NCI-H2081 (cell line): ENCODE measurements at regions not wholly inside any gene's neighbourhood (a gene's known extent, or its start where the extent isn't known, plus 50 kb on each side); places are given as distances from the start of the nearest gene placed in this dataset.
A peak's percentile ranks its signal among the peaks of the same experiment; 100 is the strongest.
"Not testable (repeated sequence)": the region's sequence is repeated elsewhere in the genome, so short reads cannot be mapped to it uniquely, and the experiment has no call there.

Source experiments
- DNase-seq, 2 experiments: peaks; one replicate each; lab custom pipeline; 2025; lab: John Stamatoyannopoulos, UW

DNA sequence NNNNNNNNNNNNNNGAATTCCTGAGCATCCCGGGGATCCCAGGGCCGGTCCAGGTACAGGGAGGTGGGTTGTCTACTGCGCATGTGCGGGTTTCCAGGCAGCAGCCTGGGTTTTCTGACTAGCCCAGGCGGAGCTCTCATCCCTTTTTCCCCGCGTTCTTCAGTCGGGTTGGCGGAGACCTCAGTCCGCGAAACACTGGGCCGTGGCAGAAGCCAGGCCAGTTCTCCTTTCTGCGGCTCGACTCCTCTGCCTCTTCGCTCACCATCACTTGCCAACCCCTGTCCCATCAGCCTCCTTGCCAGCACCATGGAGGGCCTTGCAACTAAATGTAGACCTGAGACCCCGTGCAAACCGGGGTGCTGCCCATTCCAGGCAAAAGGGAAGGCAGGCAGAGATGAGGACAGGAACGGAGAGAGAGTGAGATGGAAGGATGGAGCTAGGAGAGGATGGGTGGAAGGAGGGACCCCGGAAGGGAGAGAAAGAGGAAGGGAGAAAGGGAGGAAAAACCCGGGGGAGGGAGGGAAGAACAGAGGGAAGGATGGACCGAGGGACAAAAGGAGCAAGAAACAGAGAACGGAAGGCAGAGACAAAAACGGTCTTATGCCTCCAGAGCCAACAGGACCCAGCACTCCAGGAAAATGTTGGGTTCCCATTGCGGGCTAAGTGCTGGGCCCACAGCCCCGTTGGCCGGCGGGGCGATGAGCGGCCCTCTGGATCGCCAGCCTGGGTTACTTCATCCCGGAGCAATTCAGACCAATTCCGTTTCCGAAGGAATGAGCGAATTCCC lies 445.4 kb upstream of the DEFB115 start:
- peak; percentile 3 to 16 for DNase-seq

DNA sequence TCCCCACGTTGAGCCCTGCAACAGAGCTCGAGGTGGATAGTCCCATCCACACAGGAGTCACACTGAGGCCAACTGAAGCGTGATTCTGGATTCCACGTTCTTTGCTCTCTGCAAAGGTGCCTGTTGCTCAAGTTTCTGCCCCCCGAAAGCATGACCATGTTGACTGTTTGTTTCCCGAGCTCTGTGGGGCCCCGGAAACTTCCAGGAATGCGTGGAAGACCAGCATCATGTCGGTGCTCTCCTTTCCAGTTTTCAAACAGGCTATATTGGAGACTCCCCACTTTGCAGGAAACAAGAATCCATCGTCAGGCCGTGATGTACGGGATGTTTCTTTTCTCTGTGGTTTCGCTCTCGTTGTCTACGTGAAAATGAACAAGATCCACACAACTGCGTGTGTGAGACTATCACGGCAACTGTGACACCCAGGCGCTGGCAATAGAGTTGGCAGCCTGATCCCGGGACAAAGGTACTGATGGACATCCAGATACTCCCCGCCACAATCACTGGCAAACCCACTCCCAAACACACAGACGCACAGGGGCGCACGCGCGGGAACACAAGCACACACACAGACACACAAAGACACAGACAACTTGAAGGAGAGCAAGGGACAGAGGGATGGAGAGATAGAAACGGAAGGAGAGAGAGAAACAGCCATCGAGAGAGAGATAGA lies 444.6 kb upstream of the DEFB115 start:
- no peak for DNase-seq

DNA sequence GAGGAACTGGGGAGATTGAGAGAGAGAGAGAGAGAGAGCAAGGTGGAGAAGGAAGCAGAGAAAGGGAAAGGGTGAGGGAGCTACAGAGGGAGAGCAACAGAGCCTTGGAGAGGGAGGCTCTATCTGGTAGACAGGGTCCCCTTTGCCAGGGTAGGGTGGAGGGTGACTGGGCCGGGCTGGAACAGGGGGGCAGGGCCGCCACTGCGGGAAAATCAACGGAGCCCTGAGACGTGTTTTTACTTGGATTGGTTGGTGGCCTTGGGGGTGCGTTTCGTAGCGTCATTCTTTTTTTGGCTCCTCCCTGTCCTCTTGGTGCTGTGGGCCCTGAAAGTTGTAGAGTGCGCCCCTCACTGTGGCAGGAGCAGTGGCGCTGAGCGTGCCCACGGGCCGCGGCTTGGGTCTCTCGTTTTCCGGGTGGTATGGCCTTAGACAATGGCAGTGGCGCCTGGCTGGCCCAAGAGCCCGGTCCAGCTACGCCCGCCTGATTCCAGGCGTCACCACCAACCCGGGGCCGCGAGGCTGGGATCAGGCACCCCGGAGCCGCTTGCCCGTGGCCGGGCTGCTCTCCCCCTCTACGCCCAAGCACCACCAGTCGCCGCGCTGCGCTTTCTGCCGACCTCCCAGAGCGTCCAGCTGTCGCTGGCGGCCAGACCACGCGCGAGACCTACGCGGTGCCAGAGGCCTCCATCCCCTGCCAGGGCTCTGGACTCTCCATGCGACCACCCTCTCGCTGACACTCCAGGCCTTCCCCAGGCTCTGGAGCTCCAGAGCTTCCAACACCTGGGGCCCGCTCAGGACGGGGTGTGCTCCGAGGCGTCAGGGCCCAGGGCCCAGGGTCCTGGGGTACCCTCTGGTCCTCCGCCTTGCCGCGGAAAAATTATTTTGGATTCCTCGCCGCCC lies 443.8 kb upstream of the DEFB115 start:
- not testable (repeated sequence) for DNase-seq

DNA sequence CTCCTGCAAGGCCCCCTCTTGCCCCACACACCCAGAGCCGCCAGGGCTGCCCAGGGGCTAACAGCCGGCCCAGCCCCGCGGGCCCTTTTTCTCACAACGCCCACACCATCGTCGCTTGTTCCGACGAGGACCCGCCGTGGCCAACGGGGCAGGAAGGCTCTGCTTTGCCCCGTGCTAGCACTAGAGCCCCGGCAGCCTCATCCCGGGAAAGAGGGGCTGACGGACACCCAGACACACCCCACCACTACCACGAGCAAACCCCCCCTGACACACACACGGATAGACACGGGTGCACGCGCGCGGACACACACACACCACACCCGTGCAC lies 443.2 kb upstream of the DEFB115 start:
- DNase-seq, result not testable (repeated sequence)

DNA sequence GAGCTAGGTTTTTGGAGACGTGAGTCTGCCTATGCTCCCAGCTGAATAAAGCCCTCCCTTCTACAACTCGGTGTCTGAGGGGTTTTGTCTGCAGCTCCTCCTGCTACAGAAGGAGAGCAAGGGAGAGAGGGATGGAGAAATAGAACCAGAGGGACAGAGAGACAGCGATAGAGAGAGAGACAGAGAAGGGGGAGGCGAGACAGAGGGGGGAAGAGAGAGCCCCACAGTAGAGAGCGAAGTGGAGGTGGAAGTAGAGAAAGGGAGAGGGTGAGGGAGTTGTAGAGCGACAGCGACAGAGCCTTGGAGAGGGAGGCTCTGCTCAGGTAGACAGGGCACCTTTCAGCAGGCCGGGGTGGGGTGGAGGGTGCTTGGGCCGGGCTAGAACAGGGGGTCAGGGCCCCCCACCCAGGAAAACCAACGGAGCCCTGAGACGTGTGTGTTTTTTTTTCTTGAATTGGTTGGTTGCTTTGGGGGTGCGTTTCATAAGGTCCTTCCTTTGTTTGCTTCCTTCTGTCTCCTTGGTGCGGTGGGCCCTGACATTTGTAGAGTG lies 442.4 kb upstream of the DEFB115 start:
- not testable (repeated sequence) for DNase-seq

DNA sequence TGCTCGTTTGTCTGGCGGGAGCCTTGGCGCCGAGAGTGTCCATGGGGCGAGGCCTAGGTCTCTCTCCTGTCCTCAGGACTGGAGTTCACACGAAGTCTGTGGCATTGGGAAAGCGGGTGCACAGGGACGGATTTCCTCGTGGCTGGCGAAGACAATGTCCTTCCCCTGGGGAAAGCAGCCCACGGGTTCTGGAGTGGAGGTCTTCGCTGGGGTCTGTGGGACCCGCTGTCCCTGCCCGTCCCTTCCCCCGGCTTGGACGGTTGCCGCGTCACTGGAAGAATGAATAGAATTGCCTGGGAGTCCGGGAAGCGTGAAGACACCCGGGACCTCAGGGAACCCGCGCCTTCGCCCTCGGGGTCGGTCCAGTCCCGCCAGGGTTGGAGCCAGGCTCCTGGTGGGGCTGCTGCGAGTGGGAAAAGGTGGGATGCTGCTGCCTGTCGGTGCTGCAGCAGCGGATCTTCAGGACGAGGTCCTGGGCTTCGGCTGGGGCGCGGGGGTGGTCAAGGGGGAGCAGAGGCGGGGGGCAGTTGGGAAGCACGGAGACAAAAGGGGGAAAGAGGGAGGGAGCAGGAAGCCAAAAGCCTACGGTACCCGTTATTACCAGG lies 441.8 kb upstream of the DEFB115 start:
- no peak for DNase-seq

DNA sequence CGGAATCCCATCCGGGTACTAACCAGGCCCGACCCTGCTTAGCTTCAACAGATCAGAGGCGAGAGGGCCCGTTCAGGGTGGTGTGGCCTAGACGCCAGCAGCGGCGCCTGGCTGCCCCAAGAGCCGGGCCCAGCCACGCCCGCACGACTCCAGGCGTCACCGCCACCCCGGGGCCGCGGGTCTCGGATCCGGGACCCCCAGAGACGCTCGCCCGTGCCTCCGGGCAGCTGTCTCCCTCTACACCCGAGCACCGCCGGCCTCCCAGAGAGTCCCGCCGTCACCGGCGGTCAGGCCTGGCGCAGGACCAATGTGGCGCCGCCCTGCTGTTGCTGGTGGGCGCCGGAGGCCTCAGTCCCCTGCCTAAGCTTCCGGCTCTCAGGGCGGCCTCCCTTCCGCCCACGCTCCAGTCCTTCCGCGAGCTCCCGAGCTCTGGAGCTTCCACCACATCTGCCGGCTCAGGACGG lies 441.2 kb upstream of the DEFB115 start:
- no peak for DNase-seq

DNA sequence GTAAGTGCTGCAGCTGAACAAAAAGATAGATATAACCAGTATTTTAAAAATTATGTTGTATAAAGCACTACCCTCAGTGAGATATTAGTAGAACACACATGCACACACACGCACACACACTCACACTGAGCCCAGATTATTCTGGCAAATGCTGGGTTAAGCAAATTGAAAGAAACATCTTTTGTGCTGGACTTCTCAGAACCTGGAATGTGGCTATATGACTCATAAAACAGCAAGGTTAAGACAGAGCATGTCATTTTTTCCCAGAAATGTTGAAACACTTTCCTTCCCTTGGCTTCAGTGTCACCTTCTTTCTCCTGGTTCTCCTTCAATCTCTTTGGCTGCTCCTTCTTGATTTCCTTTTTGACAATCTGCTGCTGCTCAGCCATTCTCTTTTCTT lies 435.8 kb upstream of the DEFB115 start:
- not testable (repeated sequence) for DNase-seq

DNA sequence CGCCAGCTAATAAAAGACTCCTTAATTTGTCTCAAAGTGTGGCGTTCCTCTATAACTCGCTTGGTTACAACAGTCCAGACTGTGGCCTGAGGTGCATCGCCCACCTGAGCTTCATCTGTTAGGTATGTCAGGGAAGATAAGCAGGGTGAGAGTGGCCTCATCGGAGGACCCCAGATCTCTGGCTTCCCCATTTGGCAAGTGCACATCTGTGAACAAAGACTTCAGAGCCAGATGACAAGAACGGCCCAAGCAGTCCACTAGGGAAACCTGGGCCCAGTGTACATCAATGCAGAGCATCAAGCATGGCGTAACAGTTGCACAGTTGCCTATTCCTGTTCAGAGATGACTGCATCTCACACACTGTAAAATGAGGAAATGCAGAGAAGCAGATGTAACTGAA lies 432.8 kb upstream of the DEFB115 start:
- DNase-seq, result not testable (repeated sequence)

DNA sequence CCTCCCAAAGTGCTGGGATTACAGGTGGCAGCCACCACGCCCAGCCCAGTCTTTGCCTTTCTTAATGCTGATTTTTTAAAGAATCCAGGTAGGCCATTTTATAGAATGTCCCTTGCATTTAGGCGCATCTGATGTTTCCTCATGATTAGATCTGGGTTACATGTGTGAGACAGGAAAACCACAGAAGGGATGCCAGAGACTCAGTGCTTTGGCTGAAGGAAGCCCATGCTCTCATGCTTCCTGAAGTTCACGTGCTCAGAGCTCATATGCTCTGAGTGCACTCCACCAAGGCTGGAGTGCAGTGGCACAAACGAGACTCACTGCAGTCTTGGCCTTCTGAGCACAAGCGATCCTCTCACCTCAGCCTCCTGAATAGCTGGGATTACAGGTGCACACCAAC lies 411.5 kb upstream of the DEFB115 start:
- DNase-seq, result not testable (repeated sequence)

DNA sequence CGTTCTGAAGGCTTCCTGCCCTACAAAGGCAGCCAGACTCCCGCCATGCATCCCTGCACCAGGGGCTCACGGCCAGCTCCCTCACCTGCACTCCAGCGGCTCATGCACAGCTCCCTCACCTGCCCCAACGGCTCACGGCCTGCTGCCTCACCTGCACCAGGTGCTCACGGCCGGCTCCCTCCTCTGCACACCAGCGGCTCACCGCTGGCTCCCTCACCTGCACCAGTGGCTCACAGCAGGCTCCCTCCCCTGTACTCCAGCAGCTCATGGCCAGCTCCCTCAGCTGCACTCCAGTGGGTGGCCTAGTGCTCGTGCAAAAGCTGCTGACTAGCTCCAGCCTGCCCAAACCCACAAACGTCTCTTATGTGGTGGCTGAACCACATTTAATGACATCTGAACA lies 389.2 kb upstream of the DEFB115 start:
- not testable (repeated sequence) for DNase-seq

DNA sequence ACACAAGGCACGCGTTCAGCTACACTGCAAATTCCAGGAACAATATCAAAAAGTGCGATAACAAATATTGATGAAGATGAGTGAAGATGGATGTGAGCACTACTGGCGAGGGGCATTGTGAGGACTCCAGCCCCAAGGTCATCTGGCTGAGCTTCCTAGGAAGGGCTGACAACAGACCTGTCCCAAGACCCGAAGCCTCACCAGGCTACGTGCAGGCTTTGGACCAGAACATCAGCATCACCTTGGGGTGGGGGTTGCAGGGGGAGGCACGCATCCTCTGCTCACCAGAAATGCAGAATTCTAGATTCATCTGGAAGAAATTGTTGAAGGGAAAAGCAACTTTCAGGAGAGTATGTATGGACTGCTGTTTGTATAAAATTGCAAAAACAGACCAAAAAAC lies 386.3 kb upstream of the DEFB115 start:
- not testable (repeated sequence) for DNase-seq

DNA sequence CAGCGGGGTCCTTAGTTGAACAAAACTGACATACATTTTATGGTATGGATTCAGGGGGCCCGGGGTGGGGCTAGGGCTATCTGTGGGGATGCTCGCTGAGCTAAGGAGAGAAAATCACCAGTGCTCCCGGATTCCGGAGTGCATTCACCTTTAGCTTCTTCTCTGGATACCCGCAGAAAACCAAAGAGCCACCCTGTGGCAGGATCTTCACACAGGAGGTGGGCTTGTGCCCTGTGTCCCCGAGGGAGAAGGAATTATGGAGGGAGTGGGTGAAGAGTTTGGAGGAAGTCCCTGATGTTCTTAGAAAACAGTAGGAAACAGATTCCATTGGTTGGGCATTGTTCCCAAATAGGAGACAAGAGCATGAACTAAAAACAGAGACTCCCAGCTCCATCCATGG lies 385.2 kb upstream of the DEFB115 start:
- DNase-seq, result not testable (repeated sequence)

DNA sequence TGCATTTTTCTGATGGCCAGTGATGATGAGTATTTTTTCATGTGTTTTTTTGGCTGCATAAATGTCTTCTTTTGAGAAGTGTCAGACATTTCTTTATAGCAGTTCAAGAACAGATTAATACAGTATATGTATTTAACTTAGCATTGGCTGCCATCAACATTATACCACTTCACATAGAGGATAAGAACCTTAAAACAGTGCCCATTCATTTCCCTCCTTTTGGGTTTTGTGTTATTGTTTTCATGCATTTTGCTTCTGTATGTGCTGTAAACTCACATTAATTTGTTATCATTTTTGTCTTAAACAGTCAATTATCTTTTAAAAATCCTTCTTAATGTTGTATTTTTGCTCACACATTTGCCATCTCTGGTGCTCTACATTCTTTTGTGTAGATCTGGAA lies 381.6 kb upstream of the DEFB115 start:
- not testable (repeated sequence) for DNase-seq

DNA sequence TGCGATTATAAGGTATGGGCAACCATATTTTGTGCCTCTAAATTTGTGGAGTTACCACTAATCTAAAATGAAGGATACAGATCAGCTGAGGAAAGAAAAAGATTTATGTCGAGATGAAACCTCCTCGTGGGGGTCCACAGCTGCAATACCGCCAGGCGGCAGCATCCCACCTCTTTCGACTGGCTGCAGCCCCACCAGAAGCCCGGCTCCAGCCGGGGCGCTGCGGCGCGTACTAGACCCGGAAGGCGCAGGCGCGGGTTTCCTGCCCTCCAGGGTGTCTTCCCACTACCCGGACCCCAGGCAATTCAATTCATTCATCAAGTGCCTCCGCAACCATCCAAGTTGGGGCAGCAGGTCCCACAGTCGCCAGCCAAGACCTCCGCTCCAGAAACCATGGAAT lies 366.1 kb upstream of the DEFB115 start:
- DNase-seq, result not testable (repeated sequence)

DNA sequence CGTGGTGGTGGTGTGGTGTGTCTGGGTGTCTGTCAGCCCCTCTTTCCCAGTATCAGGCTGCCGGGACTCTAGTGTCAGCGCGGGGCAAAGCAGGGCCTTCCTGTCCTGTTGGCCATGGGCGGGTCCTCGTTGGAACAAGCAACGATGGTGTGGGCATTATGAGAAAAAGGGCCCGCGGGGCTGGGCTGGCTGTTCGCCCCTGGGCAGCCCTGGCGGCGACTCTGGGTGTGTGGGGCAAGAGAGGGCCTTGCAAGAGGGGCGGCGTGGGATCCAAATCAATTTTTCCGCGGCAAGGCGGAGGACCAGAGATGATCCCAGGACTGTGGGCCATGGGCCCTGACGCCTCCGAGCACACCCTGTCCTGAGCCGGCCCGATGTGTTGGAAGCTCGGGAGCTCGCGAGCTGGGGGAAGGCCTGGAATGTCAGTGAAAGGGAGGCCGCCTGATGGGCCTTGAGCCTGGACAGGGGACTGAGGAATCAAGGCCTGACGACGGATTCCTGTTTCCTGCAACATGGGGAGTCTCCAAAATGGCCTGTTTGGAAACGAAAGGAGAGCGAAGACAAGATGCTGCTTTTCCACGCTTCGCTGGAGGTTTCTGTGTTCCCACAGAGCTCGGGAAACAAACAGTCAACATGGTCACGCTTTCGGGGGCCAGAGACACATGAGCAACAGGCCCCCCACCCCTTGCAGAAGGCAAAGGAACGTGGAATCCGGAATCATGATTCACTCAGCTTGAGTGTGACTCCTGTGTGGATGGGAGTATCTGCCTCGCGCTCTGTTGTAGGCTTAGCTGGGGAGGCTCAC lies 364.7 kb upstream of the DEFB115 start:
- DNase-seq, result no peak

DNA sequence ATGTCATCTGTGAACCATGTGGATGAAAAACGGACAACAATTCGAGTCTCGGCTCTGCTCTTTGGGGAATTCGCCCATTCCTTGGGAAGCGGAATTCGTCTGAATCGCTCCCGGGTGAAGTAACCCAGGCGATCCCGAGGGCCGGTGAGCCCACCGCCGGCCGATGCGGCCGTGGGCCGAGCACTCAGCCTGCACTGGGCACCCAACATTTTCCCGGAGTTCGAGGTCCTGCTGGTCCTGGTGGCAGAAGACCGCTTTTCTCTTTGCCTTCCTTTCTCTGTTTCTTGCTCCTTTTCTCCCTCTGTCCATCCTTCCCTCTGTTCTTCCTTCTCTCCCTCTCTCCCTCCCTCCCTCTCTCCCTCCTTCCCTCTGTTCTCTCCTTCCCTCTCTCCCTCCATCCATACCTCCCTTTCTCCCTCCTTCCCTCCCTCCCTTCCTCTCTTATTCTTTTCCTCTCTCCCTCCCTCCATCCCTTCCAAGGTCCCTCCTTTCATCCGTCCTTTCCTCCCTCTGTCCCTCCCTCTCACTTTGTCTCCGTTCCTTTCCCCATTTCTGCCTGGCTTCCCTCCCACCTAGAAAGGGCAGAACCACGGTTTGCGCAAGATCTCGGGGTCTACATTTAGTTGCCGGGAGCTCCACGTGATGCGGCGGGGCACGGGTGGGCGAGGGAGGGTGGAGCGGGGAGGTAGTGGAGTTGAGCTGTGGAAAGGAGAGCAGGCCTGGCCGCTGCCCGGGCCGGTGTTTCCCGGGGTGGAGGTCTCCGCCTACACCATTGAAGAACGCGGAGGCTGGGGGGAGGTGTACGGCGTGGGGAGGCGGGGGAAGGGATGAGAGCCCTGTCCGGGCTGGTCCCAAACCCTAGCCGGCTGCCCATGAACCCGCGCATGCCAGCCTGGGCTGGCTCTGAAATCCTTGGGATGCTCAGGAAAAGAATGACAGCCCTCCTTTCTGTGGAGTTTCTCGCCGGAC lies 363.8 kb upstream of the DEFB115 start:
- DNase-seq, result not testable (repeated sequence)

DNA sequence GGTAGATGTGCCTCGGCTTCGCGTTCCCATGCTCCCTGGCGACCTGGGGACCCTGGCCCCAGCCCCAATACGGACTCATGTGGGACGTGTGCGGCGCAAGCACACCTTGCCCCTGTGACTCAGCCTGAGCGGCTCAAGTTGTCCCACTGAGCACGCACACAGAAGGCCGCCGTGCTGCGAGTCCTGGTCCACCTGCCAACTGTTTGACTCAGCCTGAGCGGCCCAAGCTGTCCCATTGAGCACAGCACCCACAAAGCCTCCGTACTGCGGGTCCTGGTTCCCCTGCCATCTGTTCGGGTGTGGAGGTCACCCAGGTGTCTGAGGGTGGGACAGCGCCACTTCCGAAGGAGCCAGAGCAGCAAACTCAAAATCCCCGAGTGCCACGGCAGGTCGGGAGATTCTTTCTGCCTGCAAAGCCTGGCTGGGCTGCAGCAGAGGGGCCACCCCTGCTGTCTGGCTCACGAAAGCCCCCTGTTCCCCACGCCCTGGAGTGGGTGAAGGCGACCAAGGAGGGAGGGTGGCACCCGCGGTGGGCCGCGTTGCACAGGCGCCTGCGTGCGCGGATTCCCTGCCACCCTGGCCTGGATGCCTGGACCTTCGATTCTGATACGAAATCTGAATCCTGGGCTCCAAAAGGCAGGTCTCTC lies 362.6 kb upstream of the DEFB115 start:
- DNase-seq, result not testable (repeated sequence)

DNA sequence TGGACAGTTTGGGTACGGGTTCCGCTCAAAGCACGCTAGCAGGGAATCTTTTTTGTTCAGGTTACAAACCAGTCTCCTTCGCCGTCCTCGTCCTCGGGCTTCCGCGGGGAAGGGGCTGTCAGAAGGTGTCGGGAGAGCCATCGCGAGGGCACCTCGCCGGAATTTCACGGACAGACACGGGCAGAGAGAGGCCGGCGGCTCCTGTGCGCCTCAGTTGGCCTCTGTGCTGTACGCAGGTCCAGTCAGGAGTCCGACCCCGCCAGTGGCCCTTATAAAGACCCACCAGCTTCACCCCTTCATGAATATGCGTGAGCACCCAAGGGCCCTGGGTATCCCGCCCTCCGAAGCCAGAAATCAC lies 362.1 kb upstream of the DEFB115 start:
- not testable (repeated sequence) for DNase-seq
